ENCODE measurements at regions not wholly inside any gene's neighbourhood (a gene's known extent, or its start where the extent isn't known, plus 50 kb on each side); places are given as distances from the start of the nearest gene placed in this dataset.

GRCh38 chr12:130224613-130225012 lies 62.3 kb downstream of the FZD10 start:
- no peaks in the 10 kb centered on the region for H3K4me1 ChIP-seq (ENCODE audit: control insufficient read depth in 2 of 3, insufficient read depth in 2 of 3, low read depth in 1 of 3, low read length in 3 of 3)
- no peak for TF ChIP-seq CTCF (IDR thresholded peaks at IDR 0.05; ENCODE audit: borderline replicate concordance, extremely low read depth, insufficient read depth)
- H3K9ac ChIP-seq (ENCODE audit: low read length in 3 of 3): no peak overlapping the region
- peaks cover 0 to 7% (median 0%) of the 10 kb centered on the region in 3 donors for H3K9me3 ChIP-seq (ENCODE audit: control insufficient read depth in 2 of 3, insufficient read depth in 1 of 3, low read length in 3 of 3)
- intact Hi-C loops (cut with DNase I): no loop called here
- H3K36me3 ChIP-seq (ENCODE audit: control insufficient read depth in 2 of 3, insufficient read depth in 3 of 3, low read length in 3 of 3): no peaks in the 10 kb centered on the region
- DNase-seq: no peak
- no peaks in the 10 kb centered on the region for H3K27me3 ChIP-seq (ENCODE audit: control insufficient read depth, insufficient read depth, low read length)
- no peak for FAIRE-seq
- no peak overlapping the region for H3K4me3 ChIP-seq (ENCODE audit: low read length in 3 of 3)
- H3K27ac ChIP-seq (ENCODE audit: low read depth in 2 of 2, low read length in 2 of 2): no peak overlapping the region

GRCh38 chr12:130225347-130225746 lies 63.1 kb downstream of the FZD10 start:
- TF ChIP-seq CTCF (IDR thresholded peaks at IDR 0.05; ENCODE audit: borderline replicate concordance, extremely low read depth, insufficient read depth): no peak
- no peak for FAIRE-seq
- intact Hi-C loops (cut with DNase I): no loop called here
- H3K4me3 ChIP-seq (ENCODE audit: low read length in 3 of 3): no peak overlapping the region
- H3K9ac ChIP-seq (ENCODE audit: low read length in 3 of 3): no peak overlapping the region
- H3K9me3 ChIP-seq (ENCODE audit: control insufficient read depth in 2 of 3, insufficient read depth in 1 of 3, low read length in 3 of 3): peaks cover 0 to 7% (median 0%) of the 10 kb centered on the region in 3 donors
- no peaks in the 10 kb centered on the region for H3K4me1 ChIP-seq (ENCODE audit: control insufficient read depth in 2 of 3, insufficient read depth in 2 of 3, low read depth in 1 of 3, low read length in 3 of 3)
- no peaks in the 10 kb centered on the region for H3K27me3 ChIP-seq (ENCODE audit: control insufficient read depth, insufficient read depth, low read length)
- no peak for DNase-seq
- H3K27ac ChIP-seq (ENCODE audit: low read depth in 2 of 2, low read length in 2 of 2): no peak overlapping the region
- no peaks in the 10 kb centered on the region for H3K36me3 ChIP-seq (ENCODE audit: control insufficient read depth in 2 of 3, insufficient read depth in 3 of 3, low read length in 3 of 3)

- FAIRE-seq (no peak), DNase-seq (no peak)
- Histone ChIP-seq H3K9ac (ENCODE audit: low read length in 3 of 3) (no peak overlapping the region), H3K4me3 (ENCODE audit: low read length in 3 of 3) (no peak overlapping the region), H3K27ac (ENCODE audit: low read depth in 2 of 2, low read length in 2 of 2) (no peak overlapping the region), H3K27me3 (ENCODE audit: control insufficient read depth, insufficient read depth, low read length) (no peaks in the 10 kb centered on the region), H3K36me3 (ENCODE audit: control insufficient read depth in 2 of 3, insufficient read depth in 3 of 3, low read length in 3 of 3) (no peaks in the 10 kb centered on the region), H3K4me1 (ENCODE audit: control insufficient read depth in 2 of 3, insufficient read depth in 2 of 3, low read depth in 1 of 3, low read length in 3 of 3) (no peaks in the 10 kb centered on the region), H3K9me3 (ENCODE audit: control insufficient read depth in 2 of 3, insufficient read depth in 1 of 3, low read length in 3 of 3) (peaks cover 0 to 7% (median 2%) of the 10 kb centered on the region in 3 donors)
- TF ChIP-seq CTCF (IDR thresholded peaks at IDR 0.05; ENCODE audit: borderline replicate concordance, extremely low read depth, insufficient read depth): no peak
- intact Hi-C loops (cut with DNase I): no loop called here
Observed at GRCh38 chr12:130226126-130226525, 63.9 kb downstream of the FZD10 start.

GRCh38 chr12:130226771-130227170 lies 64.5 kb downstream of the FZD10 start:
- H3K27me3 ChIP-seq (ENCODE audit: control insufficient read depth, insufficient read depth, low read length): no peaks in the 10 kb centered on the region
- no peak for FAIRE-seq
- no peaks in the 10 kb centered on the region for H3K4me1 ChIP-seq (ENCODE audit: control insufficient read depth in 2 of 3, insufficient read depth in 2 of 3, low read depth in 1 of 3, low read length in 3 of 3)
- intact Hi-C loops (cut with DNase I): no loop called here
- H3K27ac ChIP-seq (ENCODE audit: low read depth in 2 of 2, low read length in 2 of 2): no peak overlapping the region
- H3K9ac ChIP-seq (ENCODE audit: low read length in 3 of 3): no peak overlapping the region
- H3K4me3 ChIP-seq (ENCODE audit: low read length in 3 of 3): no peak overlapping the region
- no peak for DNase-seq
- H3K36me3 ChIP-seq (ENCODE audit: control insufficient read depth in 2 of 3, insufficient read depth in 3 of 3, low read length in 3 of 3): no peaks in the 10 kb centered on the region
- peaks cover 0 to 7% (median 2%) of the 10 kb centered on the region in 3 donors for H3K9me3 ChIP-seq (ENCODE audit: control insufficient read depth in 2 of 3, insufficient read depth in 1 of 3, low read length in 3 of 3)
- no peak for TF ChIP-seq CTCF (IDR thresholded peaks at IDR 0.05; ENCODE audit: borderline replicate concordance, extremely low read depth, insufficient read depth)
